RPMI7951 (cell line): ENCODE measurements at regions not wholly inside any gene's neighbourhood (a gene's known extent, or its start where the extent isn't known, plus 50 kb on each side); places are given as distances from the start of the nearest gene placed in this dataset.
A peak's percentile ranks its signal among the peaks of the same experiment; 100 is the strongest.

Source experiments
- DNase-seq: peaks from one replicate; pipeline ENCODE4 v3.0.0-alpha.2; 2012; ENCODE audit warnings: low read depth

DNA sequence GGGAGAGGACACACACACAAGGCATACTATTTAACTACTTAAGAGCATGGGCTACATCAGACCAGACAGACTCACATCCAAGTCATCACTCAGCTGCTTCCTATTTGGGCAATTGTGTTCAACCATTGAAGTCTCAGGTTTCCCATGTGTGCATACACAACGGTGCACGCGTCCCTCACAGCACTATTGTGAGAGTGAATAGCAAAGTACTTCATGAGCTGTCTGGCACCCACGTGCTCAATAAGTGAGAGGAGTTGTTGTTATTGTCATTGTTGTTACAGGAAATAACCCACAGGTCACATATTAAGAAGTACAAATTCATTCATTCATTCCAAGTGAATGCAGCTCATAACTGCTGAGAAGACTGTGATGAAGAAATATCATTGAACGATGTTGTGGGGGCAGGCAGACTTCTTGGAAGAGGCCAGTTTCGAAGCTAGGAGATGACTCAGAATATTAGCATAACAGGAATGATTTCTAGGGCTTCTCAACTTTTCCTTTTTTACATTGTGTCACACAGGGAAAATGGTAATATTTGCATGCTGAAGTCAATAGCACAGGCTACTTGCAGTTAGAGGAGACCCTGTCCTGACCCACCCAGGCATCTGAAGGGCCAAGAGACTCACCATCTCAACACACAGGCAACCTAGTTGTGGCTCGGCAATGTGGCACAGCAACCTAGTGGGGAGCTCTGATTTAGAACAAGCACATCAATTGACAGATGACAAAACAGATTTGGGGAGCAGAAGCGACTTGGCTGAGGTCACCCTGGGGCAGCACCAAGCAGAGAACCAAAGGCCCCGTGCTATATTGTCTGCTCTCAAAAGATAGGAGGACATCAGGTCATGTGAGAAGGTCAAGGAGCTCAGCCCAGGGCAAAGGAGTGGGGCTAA lies 606.0 kb downstream of the BUD13 start:
- DNase-seq = no peak

DNA sequence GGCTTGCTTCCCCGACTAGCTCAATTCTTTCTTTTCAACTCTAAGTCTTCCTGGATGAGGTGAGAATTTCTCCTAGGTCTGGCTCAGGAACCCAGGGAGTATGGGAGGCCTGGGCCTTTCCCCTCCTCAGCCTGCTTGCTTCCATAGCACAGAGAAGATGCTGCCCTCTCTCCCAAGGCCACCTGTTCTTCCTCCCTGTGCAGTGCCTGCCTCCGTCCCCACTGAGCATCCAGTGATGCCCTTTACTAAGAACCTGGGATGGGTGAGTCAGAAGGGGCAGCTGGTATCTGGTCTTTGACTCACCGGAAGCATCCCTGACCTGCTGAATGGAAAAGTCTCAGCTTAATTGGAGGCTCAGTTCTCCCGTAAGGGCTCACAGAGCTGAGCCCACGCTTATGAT lies 607.9 kb downstream of the BUD13 start:
- DNase-seq = peak; percentile 21

DNA sequence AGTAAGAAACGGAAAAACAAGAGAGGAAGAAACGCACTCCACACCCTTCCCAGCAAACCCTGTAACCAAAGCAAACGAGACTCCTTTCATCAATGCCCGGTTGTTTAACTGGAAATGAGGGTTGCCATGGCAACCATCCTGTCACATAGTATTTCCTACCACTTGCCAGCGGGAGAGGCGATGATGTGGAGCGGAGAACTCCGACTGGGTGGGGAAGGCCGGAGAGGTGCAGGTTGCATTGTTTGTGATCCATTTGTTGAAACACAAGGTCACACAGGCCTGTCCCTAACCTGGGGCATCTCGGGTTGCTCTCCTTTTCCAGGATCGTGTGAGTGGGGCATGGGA lies 609.9 kb downstream of the BUD13 start:
- peak; percentile 26 for DNase-seq

DNA sequence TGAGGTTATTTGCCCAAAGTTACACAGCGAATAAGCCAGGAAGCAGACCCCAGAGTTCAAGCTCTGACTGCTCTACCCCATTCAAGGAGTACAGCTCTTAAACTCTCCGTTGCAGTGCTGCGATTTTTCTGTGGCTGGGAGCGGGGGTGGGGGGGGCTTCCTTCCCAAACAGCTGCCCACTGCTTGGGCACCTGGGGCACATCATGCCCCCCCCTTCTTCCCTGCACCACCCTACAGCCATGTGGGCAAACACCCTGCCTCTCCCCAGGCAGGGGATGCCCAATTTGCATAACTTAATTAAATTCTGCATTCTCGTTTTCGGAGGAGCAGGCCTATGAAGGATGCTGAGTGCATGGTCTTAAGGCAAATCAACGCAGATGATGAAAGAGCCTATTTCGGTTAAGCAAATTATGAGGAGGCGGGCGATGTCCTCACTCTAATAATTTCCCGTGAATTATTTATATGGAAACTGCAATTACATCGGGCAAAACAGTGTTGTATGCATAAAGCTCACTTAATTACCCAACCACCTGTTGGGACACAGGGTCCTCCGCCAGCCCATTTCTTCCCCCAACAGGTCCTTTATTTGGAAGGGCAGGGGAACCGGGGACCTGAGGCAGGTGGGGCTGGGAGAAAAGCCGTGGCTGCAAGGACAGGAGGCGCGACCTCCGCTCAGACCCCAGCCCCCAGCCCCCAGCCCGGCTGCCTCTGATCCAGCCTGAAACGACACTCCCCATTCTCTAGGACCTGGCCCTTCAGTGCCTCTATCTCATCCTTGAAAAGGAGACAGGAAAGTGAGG lies 610.5 kb downstream of the BUD13 start:
- no peak for DNase-seq

DNA sequence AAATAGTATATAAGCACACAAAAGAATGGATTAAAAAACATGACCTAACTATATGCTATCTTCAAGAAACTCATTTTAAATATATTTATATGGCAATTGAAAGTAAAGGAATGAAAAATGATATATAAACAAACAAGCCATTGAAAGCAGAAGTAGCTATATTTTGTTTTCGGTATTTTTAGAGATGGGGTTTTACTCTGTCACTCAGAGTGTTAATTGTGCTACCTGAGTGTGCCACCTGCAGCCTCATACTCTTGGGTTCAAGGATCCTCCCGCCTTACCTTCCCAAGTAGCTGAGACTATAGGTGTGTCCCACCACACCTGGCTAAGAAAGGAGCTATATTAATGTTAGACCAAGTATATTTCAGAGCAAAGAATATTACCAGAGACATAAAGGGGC lies 624.1 kb downstream of the BUD13 start:
- no peak for DNase-seq

DNA sequence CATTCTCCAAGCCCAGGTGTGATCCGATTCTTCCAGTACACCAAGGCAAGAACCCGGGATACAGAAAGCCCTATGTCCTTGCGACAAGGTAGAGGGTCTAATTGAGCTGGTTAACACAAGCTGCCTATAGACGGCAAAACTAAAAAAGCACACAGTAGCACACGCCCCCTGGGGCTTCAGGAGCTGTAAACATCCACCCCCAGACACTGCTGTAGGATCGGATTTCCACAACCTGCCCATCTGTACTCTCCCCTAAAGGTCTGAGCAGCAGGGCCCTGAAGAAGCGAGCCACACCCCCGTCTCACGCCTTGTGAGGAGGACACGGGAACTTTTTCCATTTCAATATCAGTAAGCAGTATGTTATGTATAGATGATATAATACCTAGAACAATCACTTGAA lies 624.7 kb downstream of the BUD13 start:
- DNase-seq = no peak

DNA sequence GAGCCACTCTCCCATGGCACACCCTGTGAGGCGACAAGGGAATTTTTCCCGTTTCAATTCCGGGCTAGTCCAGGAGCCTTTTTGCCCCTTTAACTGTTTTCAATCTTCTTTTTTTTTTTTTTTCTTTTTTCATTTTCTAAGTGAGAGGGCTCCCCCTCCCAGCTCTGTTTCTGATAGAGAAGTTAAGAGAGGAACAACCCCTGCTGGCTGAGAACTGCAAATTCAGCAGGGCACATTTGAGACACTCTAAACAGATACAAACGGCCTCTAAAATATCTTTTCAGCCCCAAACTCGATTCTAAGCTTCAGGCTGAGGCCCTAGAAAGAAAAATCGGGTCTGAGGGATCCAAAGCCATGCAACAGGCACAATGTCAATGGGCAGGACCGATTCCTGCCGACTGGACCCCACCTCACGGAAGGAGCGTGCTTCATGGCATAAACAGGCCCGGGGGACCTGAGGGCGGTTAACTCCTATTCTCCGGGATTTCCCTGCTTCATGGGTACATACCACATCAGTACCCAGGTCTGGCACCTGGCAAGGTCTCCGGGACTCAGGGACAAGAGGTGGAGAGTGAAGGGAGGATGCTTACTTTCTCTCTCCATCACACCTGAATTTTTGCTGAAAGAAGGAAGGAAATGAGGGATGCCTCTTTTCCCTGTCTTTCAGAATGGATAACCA lies 627.5 kb downstream of the BUD13 start:
- peak; percentile 15 for DNase-seq

DNA sequence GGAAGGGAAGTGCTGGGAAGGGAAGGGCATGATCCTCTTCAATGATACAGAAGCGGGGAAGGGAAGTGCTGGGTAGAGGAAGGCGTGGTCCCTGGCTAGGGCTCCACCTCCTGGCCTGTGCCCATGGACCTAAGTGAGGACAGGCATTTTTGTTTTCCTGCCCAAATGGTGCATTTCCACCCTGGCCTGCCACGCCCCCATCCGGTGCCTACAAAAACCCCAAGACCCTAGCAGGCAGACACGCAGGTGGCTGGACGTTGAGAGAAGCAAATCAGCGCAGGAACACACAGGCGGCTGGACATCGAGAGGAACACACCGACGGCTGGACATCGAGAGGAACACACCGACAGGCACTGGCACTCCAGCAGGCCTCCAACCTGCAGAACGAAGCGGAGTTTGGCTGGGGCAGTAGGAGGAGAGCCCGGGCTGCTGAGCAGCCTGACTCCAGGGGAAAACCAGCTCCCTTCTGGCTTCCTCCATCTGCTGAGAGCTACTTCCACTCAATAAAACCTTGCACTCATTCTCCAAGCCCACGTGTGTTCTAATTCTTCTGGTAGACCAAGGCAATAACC lies 628.3 kb downstream of the BUD13 start:
- DNase-seq = no peak

DNA sequence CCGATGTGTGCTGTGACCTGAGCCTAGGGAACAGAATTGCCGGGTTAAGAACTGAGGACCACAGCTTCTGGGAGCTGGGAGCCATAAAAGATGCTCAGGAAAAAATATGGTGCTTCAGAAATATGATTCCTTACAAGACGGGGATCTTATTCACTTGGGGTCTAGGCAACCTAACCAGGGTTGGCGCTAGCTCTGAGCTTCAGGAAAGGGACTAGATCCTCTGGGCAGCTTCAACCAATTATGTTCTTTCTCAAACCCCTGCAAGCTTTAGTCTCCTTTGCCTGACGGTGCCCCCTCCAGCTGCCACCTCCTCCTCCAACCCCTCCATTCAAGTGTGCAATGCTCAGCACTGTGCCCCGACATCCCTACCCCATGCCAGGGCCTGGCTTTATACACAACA lies 634.1 kb upstream of the CADM1 start:
- no peak for DNase-seq

DNA sequence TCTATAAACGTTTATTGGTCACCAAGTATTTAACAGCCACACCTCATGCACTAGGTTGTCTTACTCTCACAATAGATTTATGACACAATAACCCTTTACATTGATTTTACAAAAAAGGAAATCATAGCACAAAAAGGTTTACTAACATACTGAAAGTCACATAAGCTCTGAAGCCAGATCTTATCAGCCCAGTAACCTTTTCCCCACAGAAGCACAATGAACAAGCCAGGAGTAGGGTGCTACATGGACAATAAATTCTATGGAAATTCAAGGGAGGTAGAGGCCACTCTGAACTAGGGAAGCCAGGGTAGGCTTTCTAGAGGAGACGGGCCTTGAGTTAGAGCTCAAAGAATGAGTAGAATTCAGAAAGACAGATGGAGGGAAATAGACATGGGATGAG lies 633.5 kb upstream of the CADM1 start:
- no peak for DNase-seq

DNA sequence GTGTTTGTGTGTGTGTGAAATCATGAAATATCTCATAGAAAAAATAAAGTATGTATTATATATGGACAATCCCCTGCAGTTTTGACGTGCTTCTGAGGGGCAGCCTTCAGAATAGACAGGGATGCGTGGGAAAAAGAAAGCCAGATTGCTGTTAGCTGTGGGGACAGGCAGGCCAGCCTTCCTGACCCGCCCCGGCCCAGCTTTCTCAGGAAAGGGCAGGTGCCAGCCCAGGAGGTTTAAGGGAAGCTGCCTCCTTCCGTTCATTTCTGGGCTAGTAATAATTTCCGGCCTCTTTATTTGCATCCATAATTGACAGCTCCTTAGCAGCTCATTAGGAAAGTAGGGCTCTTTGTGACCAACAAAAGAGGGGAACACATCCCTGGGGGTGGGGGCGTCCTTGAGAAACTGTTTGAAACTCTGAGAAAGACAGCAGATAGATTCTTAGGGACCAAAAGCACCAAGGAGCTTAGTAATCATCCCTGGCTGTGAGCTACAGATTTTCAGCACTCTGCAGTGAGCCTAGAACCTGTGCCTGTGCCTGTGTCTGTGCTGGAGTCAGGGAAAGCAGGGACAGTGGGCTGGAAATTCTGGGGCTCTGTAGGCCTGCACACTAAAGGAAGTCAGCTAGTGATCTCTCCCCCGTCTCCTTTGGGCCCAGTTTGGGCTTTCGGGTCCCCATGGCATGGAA lies 632.9 kb upstream of the CADM1 start:
- no peak for DNase-seq

DNA sequence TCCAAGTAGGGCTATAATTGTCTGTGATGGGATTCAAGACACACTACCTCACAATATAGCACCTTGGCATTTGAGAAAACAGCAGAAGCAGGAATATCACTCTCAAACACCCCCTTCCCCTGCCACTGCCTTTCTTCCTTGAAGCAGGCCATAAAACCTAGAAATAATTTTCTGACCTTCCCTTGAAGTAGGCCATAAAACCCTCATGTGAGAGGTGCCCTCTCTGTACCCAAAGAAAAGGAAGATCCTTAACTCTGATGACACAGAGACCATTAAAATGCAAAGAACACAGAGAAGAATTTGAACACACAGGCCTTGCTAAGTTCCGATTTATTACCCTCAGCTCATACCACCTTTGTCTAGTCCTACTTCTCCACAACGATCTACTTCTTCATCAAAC lies 631.7 kb upstream of the CADM1 start:
- DNase-seq = no peak

DNA sequence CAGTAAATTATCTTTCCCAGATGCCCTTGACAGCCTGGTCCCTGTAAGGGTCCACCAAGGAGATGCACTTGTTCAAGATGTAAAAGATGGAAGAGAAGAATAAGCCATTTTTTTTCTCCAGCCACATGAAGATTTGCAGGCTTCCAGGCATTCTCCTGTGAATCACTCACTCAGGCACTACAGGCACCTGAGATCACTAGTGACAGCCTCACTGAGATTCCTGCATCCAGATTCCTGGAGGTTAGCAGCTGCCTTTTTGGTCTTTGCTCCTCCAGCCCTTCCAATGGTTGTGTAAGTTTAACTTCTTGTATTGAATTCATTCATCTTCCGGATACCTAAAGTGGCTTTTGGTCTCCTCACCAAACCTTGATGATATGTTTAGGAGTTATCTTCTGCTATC lies 630.2 kb upstream of the CADM1 start:
- DNase-seq = no peak

DNA sequence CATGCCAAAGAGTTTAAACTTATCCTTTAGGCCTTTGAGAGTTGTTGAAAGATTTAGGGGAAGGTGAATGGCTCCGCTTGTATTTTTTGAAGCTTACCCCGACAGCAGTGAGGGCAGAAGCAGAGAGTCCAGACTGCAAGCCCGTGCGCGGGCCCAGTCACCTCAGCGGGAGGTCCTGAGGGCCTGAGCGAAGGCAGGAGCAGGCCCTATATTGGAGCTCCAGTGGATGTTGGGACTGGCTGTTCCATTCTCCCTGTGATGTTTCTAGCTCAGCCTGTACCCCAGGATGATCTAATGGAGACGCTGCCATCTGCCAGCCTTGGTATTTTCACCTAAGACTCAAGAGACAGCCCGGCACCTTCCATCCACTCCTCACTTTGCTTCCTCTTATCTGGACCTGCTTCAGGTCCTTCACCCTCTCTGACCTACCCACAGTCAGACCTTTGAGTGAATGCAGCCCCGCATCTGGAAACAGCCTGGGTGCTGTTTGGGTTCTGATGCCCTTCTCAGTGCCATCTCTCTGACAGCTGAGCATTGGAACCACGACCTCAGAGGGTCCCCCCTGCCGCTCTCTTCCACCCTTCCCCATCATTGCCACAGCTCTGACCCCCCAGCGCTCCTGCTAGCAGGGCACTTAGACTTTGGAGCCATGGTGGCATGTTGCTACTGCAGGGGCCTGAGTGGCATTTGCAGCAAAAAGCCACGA lies 628.2 kb upstream of the CADM1 start:
- no peak for DNase-seq

DNA sequence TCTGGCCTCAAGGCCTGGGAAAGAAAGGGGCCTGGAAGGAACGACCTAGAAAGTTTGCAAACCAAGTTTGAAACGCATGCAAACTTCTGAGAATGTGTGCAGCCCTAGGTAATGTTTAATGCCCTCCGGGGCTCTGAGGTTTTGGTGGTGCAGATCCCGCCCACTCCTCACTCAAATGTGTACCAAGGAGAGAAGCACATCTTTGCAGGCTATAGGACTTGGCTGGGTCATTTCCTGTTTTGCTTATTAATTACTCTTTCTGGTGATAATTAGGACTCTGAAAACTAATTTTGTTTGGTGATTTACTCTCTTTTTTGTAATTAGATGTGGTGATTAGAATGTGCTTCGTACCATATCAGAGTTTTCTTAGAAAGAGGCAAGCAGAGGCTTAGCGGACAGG lies 625.9 kb upstream of the CADM1 start:
- DNase-seq = no peak

DNA sequence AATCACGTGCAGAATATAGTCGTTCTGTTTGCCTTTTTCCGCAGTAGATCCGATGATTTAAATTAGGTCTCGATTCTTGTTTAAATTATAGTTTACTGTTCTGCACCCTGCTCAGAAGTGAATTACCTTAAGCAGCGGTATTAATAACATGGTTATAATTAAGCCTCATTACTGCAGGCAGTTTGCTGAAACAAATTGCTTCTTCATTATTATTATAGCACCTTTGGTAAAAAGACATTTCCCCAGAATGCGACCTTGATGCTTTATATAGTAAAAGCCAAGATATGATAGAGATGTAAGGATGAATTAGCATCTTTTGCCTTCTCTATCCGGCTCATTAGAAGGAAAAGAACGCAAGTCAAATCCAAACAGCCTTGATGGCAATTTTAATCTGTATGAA lies 625.2 kb upstream of the CADM1 start:
- DNase-seq = no peak

DNA sequence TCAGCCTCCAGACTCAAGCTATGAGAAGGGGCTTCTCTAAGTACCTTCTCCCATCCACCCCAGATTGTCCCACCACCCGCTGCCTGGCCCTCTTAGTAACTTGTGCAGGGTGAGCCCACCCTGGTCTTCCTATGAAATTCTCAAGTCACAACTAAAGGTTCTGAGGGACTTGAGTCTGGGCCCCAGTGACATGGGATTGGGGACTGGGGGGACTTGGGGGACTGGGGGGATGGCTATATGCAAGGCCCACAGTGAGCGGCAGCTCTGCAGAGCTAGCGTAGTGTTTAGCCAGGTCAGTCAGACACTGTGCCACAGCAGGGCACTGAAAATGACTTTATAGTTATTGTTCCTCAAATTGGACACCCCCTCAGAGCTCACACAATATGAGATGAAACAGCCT lies 622.3 kb upstream of the CADM1 start:
- no peak for DNase-seq

DNA sequence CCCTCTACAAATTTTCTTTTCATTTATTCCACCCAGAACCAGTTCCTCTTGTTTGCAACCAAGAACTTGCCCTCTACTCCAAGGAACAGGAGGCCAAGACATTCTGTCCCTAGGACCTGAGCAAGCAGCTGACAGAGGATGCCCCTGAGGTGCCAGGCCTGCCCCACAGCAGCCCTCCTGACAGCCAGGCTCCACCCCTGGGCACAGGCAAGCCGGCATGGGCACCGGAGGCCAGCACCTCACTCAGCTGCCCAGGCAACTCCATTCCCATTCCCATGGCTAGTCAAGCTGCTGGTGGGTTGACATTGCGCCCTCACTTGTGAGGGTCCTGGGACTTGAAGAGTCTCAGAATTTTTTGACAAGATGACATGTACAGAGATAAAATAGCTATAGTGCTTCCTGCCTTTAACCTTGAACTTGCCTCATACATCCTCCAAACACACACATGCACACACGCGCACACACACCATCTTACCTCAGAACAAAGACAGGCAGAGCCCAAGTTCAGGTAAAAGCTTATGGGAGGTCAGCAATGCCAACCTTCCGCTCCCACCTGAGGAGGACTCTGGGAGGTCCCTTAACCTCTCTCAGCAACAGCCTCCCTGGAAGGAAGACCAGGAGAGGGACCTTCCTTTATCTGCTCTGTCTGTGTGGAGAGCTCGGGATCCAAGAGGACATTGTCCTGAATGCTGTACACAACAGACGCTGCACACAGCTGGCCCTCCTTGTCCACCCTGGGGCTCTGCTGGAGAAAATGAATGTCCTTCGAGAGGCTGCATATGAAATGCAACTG lies 620.9 kb upstream of the CADM1 start:
- no peak for DNase-seq

DNA sequence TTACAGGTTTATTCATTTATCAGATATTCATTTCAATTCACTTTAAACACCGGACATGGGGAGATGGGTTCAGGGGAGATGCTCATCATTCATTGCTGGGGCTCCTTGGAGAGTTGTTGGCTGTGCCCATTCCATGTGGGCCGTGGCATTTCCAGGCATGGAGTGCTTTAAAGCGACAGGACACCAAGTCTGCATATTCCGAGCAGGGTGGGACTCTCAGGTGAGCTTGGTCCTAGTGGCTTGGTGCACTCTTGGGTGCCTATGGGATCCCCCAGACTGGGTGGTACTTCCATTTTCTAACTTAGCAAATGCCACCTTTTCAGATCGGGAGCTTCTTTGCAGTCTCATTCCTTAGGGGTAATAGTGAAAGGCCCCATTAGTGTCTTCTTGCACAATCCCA lies 619.5 kb upstream of the CADM1 start:
- no peak for DNase-seq
